PFSK-1 (cell line): ENCODE measurements at regions not wholly inside any gene's neighbourhood (a gene's known extent, or its start where the extent isn't known, plus 50 kb on each side); places are given as distances from the start of the nearest gene placed in this dataset.

Experiments
- FOXP2 ChIP-seq: optimal IDR thresholded peaks from 2 replicates; pipeline ENCODE3; 2011; ENCODE audit warnings: borderline replicate concordance, control low read depth, inconsistent platforms; ENCODE audit not compliant: insufficient read depth; ENCODE audit errors: extremely low read length, extremely low read depth
- POLR2AphosphoS5 ChIP-seq: IDR thresholded peaks from 2 replicates; pipeline ENCODE4 v1.6.1; 2012; ENCODE audit warnings: low read depth, mild to moderate bottlenecking, control low read depth, low read length, moderate library complexity
- REST ChIP-seq, 2 experiments: IDR thresholded peaks; 2 replicates each; pipeline versions ENCODE4 v1.6.1 to v1.8.0; 2011 to 2012; ENCODE audit warnings: low read depth in 2 of 2, low read length in 2 of 2, control low read depth in 1 of 2, inconsistent platforms in 1 of 2, mild to moderate bottlenecking in 1 of 2, moderate library complexity in 1 of 2; ENCODE audit not compliant: insufficient read depth in 1 of 2
- SIN3A ChIP-seq: IDR thresholded peaks from 2 replicates; pipeline ENCODE4 v1.6.1; 2012; ENCODE audit warnings: mild to moderate bottlenecking, low read length, moderate library complexity, borderline replicate concordance; ENCODE audit not compliant: insufficient read depth
- TAF1 ChIP-seq: IDR thresholded peaks from 2 replicates; pipeline ENCODE4 v1.6.1; 2012; ENCODE audit warnings: low read length, control low read depth, borderline replicate concordance; ENCODE audit not compliant: insufficient read depth

GRCh38 chr3:135694142-135694541, 271.4 kb upstream of the PPP2R3A start:
- no peak for TF ChIP-seq REST (IDR thresholded peaks at IDR 0.05; ENCODE audit: insufficient read depth in 1 of 2, low read depth in 2 of 2, low read length in 2 of 2)
- no peak for TF ChIP-seq FOXP2
- TF ChIP-seq POLR2AphosphoS5 = no peak
- no peak for TF ChIP-seq TAF1

GRCh38 chr3:135699741-135700140, 265.8 kb upstream of the PPP2R3A start:
- TF ChIP-seq TAF1 (no peak), SIN3A (no peak), POLR2AphosphoS5 (no peak), FOXP2 (no peak), REST (IDR thresholded peaks at IDR 0.05; ENCODE audit: insufficient read depth in 1 of 2, low read depth in 2 of 2, low read length in 2 of 2) (no peak)

- TF ChIP-seq FOXP2 (no peak), REST (IDR thresholded peaks at IDR 0.05; ENCODE audit: insufficient read depth in 1 of 2, low read depth in 2 of 2, low read length in 2 of 2) (no peak), POLR2AphosphoS5 (no peak), TAF1 (no peak), SIN3A (no peak)
Measured at GRCh38 chr3:135706758-135707375, 258.7 kb upstream of the PPP2R3A start.

- TF ChIP-seq FOXP2 = no peak
- TF ChIP-seq REST (IDR thresholded peaks at IDR 0.05; ENCODE audit: insufficient read depth in 1 of 2, low read depth in 2 of 2, low read length in 2 of 2) = no peak
- no peak for TF ChIP-seq POLR2AphosphoS5
- no peak for TF ChIP-seq TAF1
- no peak for TF ChIP-seq SIN3A
Measured at GRCh38 chr3:135719449-135719848, 246.1 kb upstream of the PPP2R3A start.
